Esophagus muscularis mucosa (tissue), 4 donors: ENCODE measurements at regions not wholly inside any gene's neighbourhood (a gene's known extent, or its start where the extent isn't known, plus 50 kb on each side); places are given as distances from the start of the nearest gene placed in this dataset.

Experiments
- DNase-seq: peaks from one replicate; pipeline ENCODE4 v3.0.0-alpha.2; 2017; ENCODE audit errors: extremely low spot score
- H3K27ac ChIP-seq, 4 donors: fragments of 200-600 bp; sonication (generic); replicated peaks in 1 of 4; 1 replicate in 3 of 4; 2 replicates in 1 of 4; pipeline ENCODE4 v1.5.1; 2016 to 2019; ENCODE audit warnings: mild to moderate bottlenecking in 1 of 4
- H3K27me3 ChIP-seq, 4 donors: fragments of 200-600 bp; sonication (generic); one replicate each; pipeline versions ENCODE4 v1.5.1 to v1.6.0; 2016 to 2019
- H3K36me3 ChIP-seq, 4 donors: fragments of 200-600 bp; sonication (generic); one replicate each; pipeline ENCODE4 v1.5.1; 2016 to 2019
- H3K4me1 ChIP-seq, 4 donors: fragments of 200-600 bp; sonication (generic); one replicate each; pipeline ENCODE4 v1.5.1; 2016 to 2019
- H3K4me3 ChIP-seq, 4 donors: fragments of 200-600 bp; sonication (generic); 1 replicate in 2 of 4; 2 replicates in 2 of 4; pipeline ENCODE4 v1.5.1; 2016 to 2019; ENCODE audit warnings: mild to moderate bottlenecking in 4 of 4, moderate library complexity in 1 of 4
- H3K9me3 ChIP-seq, 4 donors: fragments of 200-600 bp; sonication (generic); 1 replicate in 3 of 4; 2 replicates in 1 of 4; pipeline ENCODE4 v1.5.1; 2016 to 2019
- EP300 ChIP-seq: sonication (generic); formaldehyde crosslinking; IDR thresholded peaks from one replicate; pipeline ENCODE4 v1.6.1; 2017; ENCODE audit warnings: antibody characterized with exemption
- POLR2A ChIP-seq: fragments of 450-650 bp; IDR thresholded peaks from one replicate; pipeline ENCODE4 v1.6.1; 2017; ENCODE audit warnings: antibody characterized with exemption, moderate library complexity, mild to moderate bottlenecking, low read depth
- POLR2AphosphoS5 ChIP-seq, 2 donors: sonication (generic); formaldehyde crosslinking; IDR thresholded peaks; one replicate each; pipeline ENCODE4 v1.6.1; 2017; ENCODE audit warnings: antibody characterized with exemption in 2 of 2
- WGBS: methylation state at CpG from one replicate; pipeline ENCODE4 v1.1.5; 2018; 5-methylcytosine and 5-hydroxymethylcytosine counted together
- intact Hi-C: fragments of 100-400 bp; cut with DNase I; formaldehyde crosslinking; loops from one replicate; pipeline ENCODE4 v1.15.1; 2023
- TF ChIP-seq, protein P1 (sequence below), 3 experiments: fragments of 200-600 bp in 2 of 3; fragments of 450-650 bp in 1 of 3; sonication (generic) in 2 of 3; IDR thresholded peaks; one replicate each; pipeline ENCODE4 v1.5.1; 2017 to 2019; ENCODE audit warnings: antibody characterized with exemption in 3 of 3, mild to moderate bottlenecking in 2 of 3, moderate library complexity in 1 of 3

DNA sequence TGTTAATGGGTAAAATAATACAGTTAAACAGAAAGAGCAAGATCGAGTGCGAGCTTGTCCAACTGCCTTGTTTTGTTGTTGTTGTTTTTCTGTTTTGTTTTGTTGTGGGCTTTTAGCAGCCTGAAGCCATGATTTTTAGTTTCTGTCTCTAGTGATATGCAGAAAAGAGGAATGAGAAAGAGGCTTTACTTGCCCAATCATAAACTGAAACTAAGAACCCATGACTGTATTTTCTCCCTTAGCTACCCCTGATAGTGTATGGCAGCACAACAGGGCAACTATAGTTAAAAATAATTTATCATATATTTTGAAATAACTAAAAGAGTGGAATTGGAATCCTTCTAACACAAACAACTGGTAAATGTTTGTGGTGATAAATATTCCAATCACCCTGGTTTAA, 493.9 kb downstream of the GLRX3 start:
- TF ChIP-seq, protein P1, sequence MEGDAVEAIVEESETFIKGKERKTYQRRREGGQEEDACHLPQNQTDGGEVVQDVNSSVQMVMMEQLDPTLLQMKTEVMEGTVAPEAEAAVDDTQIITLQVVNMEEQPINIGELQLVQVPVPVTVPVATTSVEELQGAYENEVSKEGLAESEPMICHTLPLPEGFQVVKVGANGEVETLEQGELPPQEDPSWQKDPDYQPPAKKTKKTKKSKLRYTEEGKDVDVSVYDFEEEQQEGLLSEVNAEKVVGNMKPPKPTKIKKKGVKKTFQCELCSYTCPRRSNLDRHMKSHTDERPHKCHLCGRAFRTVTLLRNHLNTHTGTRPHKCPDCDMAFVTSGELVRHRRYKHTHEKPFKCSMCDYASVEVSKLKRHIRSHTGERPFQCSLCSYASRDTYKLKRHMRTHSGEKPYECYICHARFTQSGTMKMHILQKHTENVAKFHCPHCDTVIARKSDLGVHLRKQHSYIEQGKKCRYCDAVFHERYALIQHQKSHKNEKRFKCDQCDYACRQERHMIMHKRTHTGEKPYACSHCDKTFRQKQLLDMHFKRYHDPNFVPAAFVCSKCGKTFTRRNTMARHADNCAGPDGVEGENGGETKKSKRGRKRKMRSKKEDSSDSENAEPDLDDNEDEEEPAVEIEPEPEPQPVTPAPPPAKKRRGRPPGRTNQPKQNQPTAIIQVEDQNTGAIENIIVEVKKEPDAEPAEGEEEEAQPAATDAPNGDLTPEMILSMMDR (IDR thresholded peaks at IDR 0.05): no peak
- TF ChIP-seq POLR2A: no peak
- no peak for TF ChIP-seq POLR2AphosphoS5 (IDR thresholded peaks at IDR 0.05)
- no peak for TF ChIP-seq EP300
- H3K4me3 ChIP-seq: no peak overlapping the region
- DNase-seq: no peak
- no peaks in the 10 kb centered on the region for H3K36me3 ChIP-seq
- intact Hi-C loops: no loop called here
- H3K27ac ChIP-seq: no peak overlapping the region
- peaks cover 0 to 5% (median 0%) of the 10 kb centered on the region in 4 donors for H3K9me3 ChIP-seq
- peaks cover 0 to 5% (median 0%) of the 10 kb centered on the region in 4 donors for H3K4me1 ChIP-seq
- WGBS: 74% methylated on average over 2 of the region's 2 CpGs
- H3K27me3 ChIP-seq: no peaks in the 10 kb centered on the region

DNA sequence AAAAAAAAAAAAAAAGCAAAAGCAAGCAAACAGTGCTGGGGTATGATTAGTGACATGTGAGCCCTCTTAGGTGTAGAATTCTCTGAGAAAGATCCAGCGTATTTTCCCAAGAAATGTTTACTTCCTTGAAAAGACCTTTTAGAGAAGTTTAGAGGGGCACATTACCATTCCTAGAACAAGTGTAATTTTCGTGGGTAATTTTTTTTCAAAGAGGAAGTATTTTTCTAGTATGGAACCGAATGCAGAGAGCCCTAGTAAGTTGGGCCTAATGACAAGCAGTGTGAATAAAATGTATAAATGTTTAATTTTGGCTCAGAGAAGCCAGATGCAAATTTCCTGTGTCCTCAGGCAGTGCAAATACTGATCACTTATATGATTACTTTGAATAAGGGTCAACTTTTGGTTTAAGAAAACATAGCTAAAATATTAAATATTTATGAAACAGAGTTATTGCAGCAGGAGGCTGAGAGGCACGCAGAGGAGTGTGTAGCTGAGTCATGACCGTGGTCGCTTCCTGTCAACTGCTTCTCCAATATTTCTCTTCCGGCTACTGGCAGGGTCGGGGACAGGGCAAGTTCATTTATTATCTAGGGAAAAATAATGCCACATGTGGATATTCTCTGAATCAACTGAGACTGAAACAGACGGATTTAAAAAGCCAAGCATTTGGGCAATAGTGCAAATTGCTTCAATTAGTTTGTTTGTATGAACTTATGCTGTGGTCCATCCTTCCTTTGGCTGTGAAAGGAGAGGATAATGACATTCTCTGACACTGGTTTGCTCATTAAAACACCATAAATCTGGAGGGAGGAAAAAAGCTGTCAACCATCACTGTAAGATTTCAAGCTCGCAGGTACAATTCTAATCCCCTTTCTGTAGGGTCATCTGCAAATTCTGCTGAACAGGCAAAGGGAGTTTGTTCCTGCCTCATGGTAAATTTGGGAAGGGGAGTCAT, 495.2 kb downstream of the GLRX3 start:
- no peak for TF ChIP-seq POLR2AphosphoS5 (IDR thresholded peaks at IDR 0.05)
- TF ChIP-seq, protein P1 (IDR thresholded peaks at IDR 0.05): no peak
- TF ChIP-seq EP300: no peak
- TF ChIP-seq POLR2A: no peak
- intact Hi-C loops: no loop called here
- Histone ChIP-seq H3K4me1 (peaks cover 0 to 5% (median 0%) of the 10 kb centered on the region in 4 donors), H3K27ac (no peak overlapping the region), H3K4me3 (no peak overlapping the region), H3K9me3 (no peaks in the 10 kb centered on the region), H3K27me3 (no peaks in the 10 kb centered on the region), H3K36me3 (no peaks in the 10 kb centered on the region)
- DNase-seq: no peak
- 19% methylated on average over 10 of the region's 10 CpGs for WGBS

DNA sequence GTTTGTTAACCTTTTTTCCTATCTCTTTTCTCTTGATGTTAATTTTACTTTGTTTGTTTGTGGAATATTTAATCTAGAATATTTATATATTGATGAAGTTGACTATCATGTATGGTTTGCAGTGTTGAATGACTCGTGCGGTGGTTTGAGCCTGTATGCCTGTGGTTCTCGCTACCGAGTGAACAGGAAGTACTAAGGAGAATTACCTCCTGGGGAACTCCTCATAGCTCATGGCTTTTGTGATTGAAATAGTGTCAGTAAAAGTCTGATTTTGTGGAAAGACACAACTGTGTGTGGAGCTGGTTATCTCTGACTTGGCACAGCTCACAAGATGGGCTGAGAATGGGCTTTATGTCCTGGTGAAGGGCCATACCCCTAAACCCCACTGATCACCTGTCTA, 498.6 kb downstream of the GLRX3 start:
- Histone ChIP-seq H3K4me3 (no peak overlapping the region), H3K4me1 (peaks cover 0 to 5% (median 0%) of the 10 kb centered on the region in 4 donors), H3K9me3 (no peaks in the 10 kb centered on the region), H3K27ac (no peak overlapping the region), H3K36me3 (no peaks in the 10 kb centered on the region), H3K27me3 (no peaks in the 10 kb centered on the region)
- intact Hi-C loops: no loop called here
- TF ChIP-seq POLR2AphosphoS5 (IDR thresholded peaks at IDR 0.05): no peak
- TF ChIP-seq EP300: no peak
- TF ChIP-seq, protein P1 (IDR thresholded peaks at IDR 0.05): no peak
- TF ChIP-seq POLR2A: no peak
- 56% methylated on average over 4 of the region's 4 CpGs for WGBS
- no peak for DNase-seq

DNA sequence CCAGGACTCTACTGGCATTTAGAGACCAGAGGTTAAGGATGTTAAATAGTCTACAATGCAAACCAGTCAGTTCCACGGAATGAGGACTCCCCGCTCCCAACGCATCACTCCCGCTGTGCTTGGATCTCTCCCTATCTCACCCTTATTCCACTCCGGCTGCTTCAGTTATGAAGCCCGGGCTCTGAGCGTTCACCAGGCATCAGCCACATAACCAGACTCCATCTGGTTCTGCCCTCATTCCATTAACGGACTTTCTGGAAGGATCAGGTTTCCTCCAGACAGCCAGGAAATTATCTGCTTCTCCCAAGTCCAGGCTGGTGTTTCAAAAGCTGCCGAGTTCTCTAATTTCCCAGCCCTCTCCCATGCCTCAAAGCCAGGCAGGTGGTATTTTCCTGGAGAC, 499.3 kb downstream of the GLRX3 start:
- no peak for DNase-seq
- no peaks in the 10 kb centered on the region for H3K36me3 ChIP-seq
- peaks cover 0 to 5% (median 0%) of the 10 kb centered on the region in 4 donors for H3K4me1 ChIP-seq
- TF ChIP-seq POLR2AphosphoS5 (IDR thresholded peaks at IDR 0.05) (no peak), EP300 (no peak), POLR2A (no peak)
- TF ChIP-seq, protein P1 (IDR thresholded peaks at IDR 0.05): no peak
- H3K9me3 ChIP-seq: no peaks in the 10 kb centered on the region
- H3K27ac ChIP-seq: no peak overlapping the region
- intact Hi-C loops: no loop called here
- no peak overlapping the region for H3K4me3 ChIP-seq
- 52% methylated on average over 9 of the region's 9 CpGs for WGBS
- H3K27me3 ChIP-seq: no peaks in the 10 kb centered on the region
